K562 (cell line): ENCODE measurements at regions not wholly inside any gene's neighbourhood (a gene's known extent, or its start where the extent isn't known, plus 50 kb on each side); places are given as distances from the start of the nearest gene placed in this dataset.
A peak's percentile ranks its signal among the peaks of the same experiment; 100 is the strongest.

Experiments
- ATAC-seq: fragments of 200-7000 bp; cut with Tn5 transposase; 3 replicates; pipeline ENCODE4 v1.9.1; 2020; ENCODE audit warnings: moderate library complexity
- BruUV-seq: library from RNA; stranded (reverse); fragments of 400-500 nt; replicated peaks from 2 replicates; lab custom pipeline; 2021; lab: Mats Ljungman, UMichigan
- CTCF ChIA-PET: fragments of 300-600 bp; formaldehyde crosslinking; extraction: SDS; loops from one replicate; lab custom pipeline; 2021; ENCODE audit warnings: low intra/inter-chr PET ratio; lab: Yijun Ruan, JAX
- POLR2A ChIA-PET: fragments of 300-600, 350-650 bp; sonication (Branson Sonifier 250); formaldehyde crosslinking; extraction: SDS; loops from one replicate; lab custom pipeline; 2021; ENCODE audit warnings: antibody characterized with exemption, inconsistent platforms; lab: Yijun Ruan, JAX
- DNase-seq, 4 experiments: peaks; one replicate each; pipeline versions ENCODE4 v3.0.0 to v3.0.0-alpha.2; 2011 to 2018; ENCODE audit warnings: low spot score in 3 of 4, mixed read lengths in 3 of 4; ENCODE audit errors: extremely low read depth in 1 of 4
- FAIRE-seq: peaks from 2 replicates; lab custom pipeline; 2011; peaks lifted over from hg19 to GRCh38; lab: Jason Lieb, UNC
- H2AFZ ChIP-seq: 2 replicates; pipeline ENCODE4 v1.6.0; 2011; ENCODE audit warnings: low read depth, low read length, control low read depth, inconsistent platforms
- H3K27ac ChIP-seq: fragments of 200-600 bp; 3 replicates; pipeline ENCODE4 v1.8.0; 2011; ENCODE audit warnings: low read depth, mild to moderate bottlenecking, control low read depth, inconsistent platforms, low read length, moderate library complexity, mixed read lengths; ENCODE audit errors: extremely low read depth
- H3K27me3 ChIP-seq, 2 experiments: fragments of 300-600 bp in 1 of 2; 2 replicates in 1 of 2; 3 replicates in 1 of 2; pipeline versions ENCODE4 v1.6.0 to v1.8.0; 2011; ENCODE audit warnings: inconsistent platforms in 2 of 2, low read length in 2 of 2, mild to moderate bottlenecking in 1 of 2, mixed read lengths in 1 of 2, moderate library complexity in 1 of 2; ENCODE audit not compliant: control insufficient read depth in 2 of 2, insufficient read depth in 2 of 2
- H3K36me3 ChIP-seq: fragments of 300-600 bp; 3 replicates; pipeline ENCODE4 v1.8.0; 2011; ENCODE audit warnings: mild to moderate bottlenecking, low read length, inconsistent platforms; ENCODE audit not compliant: control insufficient read depth, insufficient read depth
- H3K4me1 ChIP-seq, 2 experiments: fragments of 200-600 bp in 1 of 2; replicated peaks in 1 of 2; 2 replicates in 1 of 2; 3 replicates in 1 of 2; pipeline versions ENCODE4 v1.5.1 to v1.8.0; 2011; ENCODE audit warnings: inconsistent platforms in 2 of 2, low read length in 2 of 2, mild to moderate bottlenecking in 1 of 2, mixed read lengths in 1 of 2, moderate library complexity in 1 of 2; ENCODE audit not compliant: control insufficient read depth in 2 of 2, insufficient read depth in 2 of 2
- H3K4me2 ChIP-seq: 2 replicates; pipeline ENCODE4 v1.6.1; 2011; ENCODE audit warnings: low read length, control low read depth, inconsistent platforms, mixed read lengths; ENCODE audit not compliant: insufficient read depth
- H3K4me3 ChIP-seq: fragments of 200-600 bp; sonication (generic), shearing (Covaris generic); 2 replicates; pipeline ENCODE4 v1.5.1; 2016; ENCODE audit warnings: control low read depth, inconsistent platforms
- H3K79me2 ChIP-seq: fragments of 200-600 bp; 3 replicates; pipeline ENCODE4 v1.8.0; 2011; ENCODE audit warnings: low read length, inconsistent platforms; ENCODE audit not compliant: control insufficient read depth, insufficient read depth
- H3K9ac ChIP-seq, 2 experiments: 2 replicates each; pipeline versions ENCODE4 v1.6.0 to v1.6.1; 2011; ENCODE audit warnings: low read depth in 2 of 2, low read length in 2 of 2, control low read depth in 1 of 2, inconsistent platforms in 1 of 2, mild to moderate bottlenecking in 1 of 2, mixed read lengths in 1 of 2; ENCODE audit not compliant: insufficient read depth in 1 of 2
- H3K9me1 ChIP-seq: one replicate; pipeline ENCODE4 v1.6.0; 2011; ENCODE audit warnings: inconsistent platforms, mild to moderate bottlenecking, low read length, moderate library complexity; ENCODE audit not compliant: control insufficient read depth, insufficient read depth
- H3K9me3 ChIP-seq: replicated peaks from 2 replicates; pipeline ENCODE4 v1.5.1; 2011; ENCODE audit warnings: low read depth, low read length, inconsistent platforms; ENCODE audit not compliant: control insufficient read depth, insufficient read depth
- H4K20me1 ChIP-seq: replicated peaks from 2 replicates; pipeline ENCODE4 v1.6.1; 2011; ENCODE audit warnings: low read length, inconsistent platforms, mixed read lengths; ENCODE audit not compliant: control insufficient read depth, insufficient read depth
- BHLHE40 ChIP-seq: IDR thresholded peaks from 2 replicates; pipeline ENCODE4 v1.6.1; 2011; ENCODE audit warnings: low read length, improper control_type of control experiment
- GABPA ChIP-seq: fragments of 200-800 bp; sonication (Bioruptor generic); conservative IDR thresholded peaks from 2 replicates; pipeline ENCODE4 v1.6.1; 2016; ENCODE audit warnings: low read depth, missing genetic modification characterization, missing compliant biosample characterization
- HINFP ChIP-seq: fragments of 450-650 bp; conservative IDR thresholded peaks from 2 replicates; pipeline ENCODE4 v1.6.1; 2016; ENCODE audit warnings: missing genetic modification characterization, low read depth, mild to moderate bottlenecking, control low read depth, missing compliant biosample characterization
- NR2C1 ChIP-seq, 2 experiments: fragments of 450-650 bp; IDR thresholded peaks; 2 replicates each; pipeline ENCODE4 v1.6.1; 2017; ENCODE audit warnings: mild to moderate bottlenecking in 2 of 2, antibody characterized with exemption in 1 of 2, inconsistent platforms in 1 of 2, missing compliant biosample characterization in 1 of 2, missing genetic modification characterization in 1 of 2
- PBX2 ChIP-seq, 2 experiments: IDR thresholded peaks in 1 of 2; conservative IDR thresholded peaks in 1 of 2; 2 replicates each; pipeline ENCODE4 v1.6.1; 2016; ENCODE audit warnings: low read depth in 2 of 2, mild to moderate bottlenecking in 1 of 2, missing compliant biosample characterization in 1 of 2, missing genetic modification characterization in 1 of 2, moderate library complexity in 1 of 2
- RB1 ChIP-seq: fragments of 450-650 bp; IDR thresholded peaks from 2 replicates; pipeline ENCODE4 v1.6.1; 2017; ENCODE audit warnings: low read depth, mild to moderate bottlenecking
- RBM34 ChIP-seq: fragments of 200-400 bp; formaldehyde crosslinking; IDR thresholded peaks from 2 replicates; pipeline ENCODE4 v1.6.1; 2018; ENCODE audit warnings: low read length, borderline replicate concordance; ENCODE audit not compliant: insufficient read depth
- SMAD4 ChIP-seq: fragments of 250-450 bp; sonication (Bioruptor Pico); conservative IDR thresholded peaks from 2 replicates; pipeline ENCODE4 v1.8.0; 2021; ENCODE audit warnings: inconsistent platforms, mild to moderate bottlenecking, moderate library complexity
- SOX6 ChIP-seq: fragments of 450-650 bp; IDR thresholded peaks from 2 replicates; pipeline ENCODE4 v1.6.1; 2014; ENCODE audit warnings: mild to moderate bottlenecking
- TBL1XR1 ChIP-seq, 2 experiments: IDR thresholded peaks; 2 replicates each; pipeline ENCODE4 v1.6.1; 2012; ENCODE audit warnings: improper control_type of control experiment in 2 of 2, low read length in 2 of 2, mild to moderate bottlenecking in 1 of 2
- ZBTB26 ChIP-seq: fragments of 450-650 bp; formaldehyde crosslinking; IDR thresholded peaks from 2 replicates; pipeline ENCODE4 v1.4.0; 2022; ENCODE audit warnings: missing genetic modification characterization
- ZNF511 ChIP-seq: sonication (generic); formaldehyde crosslinking; IDR thresholded peaks from 2 replicates; pipeline ENCODE4 v1.8.0; 2022; ENCODE audit warnings: mild to moderate bottlenecking, missing genetic modification reagents
- in situ Hi-C: fragments of 300-500 bp; cut with MboI; formaldehyde crosslinking; loops from 4 replicates; pipeline ENCODE4 v1.15.0; 2018; ENCODE audit warnings: inconsistent platforms, mixed read lengths
- intact Hi-C: fragments of 100-400 bp; cut with micrococcal nuclease; formaldehyde crosslinking; loops from 2 replicates; pipeline ENCODE4 v1.14.2; 2022

- peaks cover 76% of the 10 kb centered on the region for H3K79me2 ChIP-seq
- H2AFZ ChIP-seq: no peak overlapping the region
- H3K9ac ChIP-seq: peak overlapping the region in 1 of 2 experiments; percentile 53; a peak in 3 of 4 replicates
- H3K9me3 ChIP-seq: no peaks in the 10 kb centered on the region
- CTCF ChIA-PET: no interaction called here
- ATAC-seq: no peak
- peaks cover under 1 to 2% of the 10 kb centered on the region in 2 experiments; a peak in 1 of 5 replicates for H3K4me1 ChIP-seq
- FAIRE-seq: no peak
- no peaks in the 10 kb centered on the region for H3K27me3 ChIP-seq
- H3K27ac ChIP-seq: peak overlapping the region; percentile 46; the same call in 1 of the 3 replicates
- H3K9me1 ChIP-seq: no peaks in the 10 kb centered on the region
- H4K20me1 ChIP-seq: no peaks in the 10 kb centered on the region
- H3K36me3 ChIP-seq: no peaks in the 10 kb centered on the region
- TF ChIP-seq RB1 (no peak), NR2C1 (IDR thresholded peaks at IDR 0.05) (no peak), NR2C1 (tag; IDR thresholded peaks at IDR 0.05) (no peak), HINFP (no peak), GABPA (no peak), RBM34 (no peak), BHLHE40 (no peak), PBX2 (CRISPR knock-in tag; IDR thresholded peaks at IDR 0.05; ENCODE audit: low read depth) (no peak), PBX2 (tag; conservative IDR thresholded peaks at IDR 0.05; ENCODE audit: low read depth) (no peak), ZBTB26 (CRISPR knock-in tag) (no peak), TBL1XR1 (IDR thresholded peaks at IDR 0.05; ENCODE audit: low read length in 2 of 2) (no peak), SMAD4 (no peak), ZNF511 (CRISPR knock-in tag) (no peak), SOX6 (no peak)
- peak overlapping the region; percentile 37 for H3K4me3 ChIP-seq
- intact Hi-C loops: no loop called here
- DNase-seq: no peak
- POLR2A ChIA-PET: no interaction called here
- TSS peak; percentile 17 for BruUV-seq
- in situ Hi-C loops: no loop called here
- peak overlapping the region; percentile 53; the same call in 1 of the 2 replicates for H3K4me2 ChIP-seq
Observed at GRCh38 chr13:64073203-64073602, 2657.6 kb upstream of the PCDH20 start.
